B cell (primary cell): ENCODE measurements at regions not wholly inside any gene's neighbourhood (a gene's known extent, or its start where the extent isn't known, plus 50 kb on each side); places are given as distances from the start of the nearest gene placed in this dataset.

Source experiments
- ATAC-seq: fragments of 200-7000 bp; cut with Tn5 transposase; one replicate; pipeline ENCODE4 v1.10.0; 2021; ENCODE audit warnings: low read depth, mild to moderate bottlenecking, moderate number of reproducible peaks, moderate library complexity
- CTCF ChIA-PET: fragments of 350-600 bp; sonication (Branson Sonifier 250); formaldehyde crosslinking; loops from one replicate; lab custom pipeline; 2021; ENCODE audit warnings: antibody characterized with exemption, inconsistent platforms; lab: Charles Lee
- POLR2A ChIA-PET: fragments of 350-600 bp; sonication (Branson Sonifier 250); formaldehyde crosslinking; loops from one replicate; lab custom pipeline; 2021; ENCODE audit warnings: antibody characterized with exemption; lab: Charles Lee
- DNase-seq: peaks from one replicate; pipeline ENCODE4 v3.0.0; 2013
- H2AFZ ChIP-seq: 2 replicates; pipeline ENCODE4 v1.6.1; 2012; ENCODE audit warnings: mild to moderate bottlenecking, low read depth, low read length; ENCODE audit not compliant: insufficient read depth, poor library complexity, severe bottlenecking
- H3K27ac ChIP-seq, 2 donors: 1 replicate in 1 of 2; 2 replicates in 1 of 2; pipeline ENCODE4 v1.5.1; 2012 to 2013; ENCODE audit warnings: low read length in 2 of 2, mild to moderate bottlenecking in 2 of 2, moderate library complexity in 1 of 2
- H3K27me3 ChIP-seq, 4 experiments: fragments of 200-600 bp in 1 of 4; sonication (generic) in 1 of 4; replicated peaks in 1 of 4; 1 replicate in 2 of 4; 2 replicates in 2 of 4; pipeline versions ENCODE4 v1.6.1 to v1.7.0; 2013 to 2016; ENCODE audit warnings: low read length in 3 of 4, mild to moderate bottlenecking in 2 of 4, mixed read lengths in 1 of 4, moderate library complexity in 1 of 4; ENCODE audit not compliant: insufficient read depth in 4 of 4, control insufficient read depth in 3 of 4; ENCODE audit errors: control extremely low read depth in 1 of 4
- H3K36me3 ChIP-seq, 2 experiments: replicated peaks in 1 of 2; 1 replicate in 1 of 2; 2 replicates in 1 of 2; pipeline versions ENCODE4 v1.6.1 to v1.7.1; 2013; ENCODE audit warnings: low read length in 1 of 2; ENCODE audit not compliant: insufficient read depth in 2 of 2, control insufficient read depth in 1 of 2; ENCODE audit errors: control extremely low read depth in 1 of 2, extremely low read depth in 1 of 2
- H3K4me1 ChIP-seq, 2 donors: fragments of 200-600 bp in 1 of 2; sonication (generic) in 1 of 2; 1 replicate in 1 of 2; 2 replicates in 1 of 2; pipeline versions ENCODE4 v1.5.1 to v1.6.1; 2013 to 2017; ENCODE audit warnings: low read length in 2 of 2; ENCODE audit not compliant: control insufficient read depth in 2 of 2, insufficient read depth in 2 of 2
- H3K4me2 ChIP-seq: replicated peaks from 2 replicates; pipeline ENCODE3; 2012; ENCODE audit warnings: mild to moderate bottlenecking, low read depth, low read length; ENCODE audit not compliant: poor library complexity, severe bottlenecking
- H3K4me3 ChIP-seq, 5 experiments: fragments of 200-600 bp in 1 of 5; sonication (generic) in 1 of 5; 1 replicate in 3 of 5; 2 replicates in 2 of 5; pipeline versions ENCODE4 v1.5.1 to v1.7.0; 2011 to 2016; ENCODE audit warnings: low read length in 4 of 5, mild to moderate bottlenecking in 4 of 5, low read depth in 2 of 5, control low read depth in 1 of 5, moderate library complexity in 1 of 5; ENCODE audit not compliant: insufficient read depth in 1 of 5; ENCODE audit errors: control extremely low read depth in 1 of 5, extremely low read depth in 1 of 5
- H3K79me2 ChIP-seq: fragments of 200-600 bp; sonication (generic); one replicate; pipeline ENCODE4 v1.6.0; 2016; ENCODE audit warnings: low read length; ENCODE audit not compliant: control insufficient read depth, insufficient read depth
- H3K9ac ChIP-seq: fragments of 200-600 bp; sonication (generic); 2 replicates; pipeline ENCODE4 v1.6.1; 2017; ENCODE audit warnings: mild to moderate bottlenecking, low read length, moderate library complexity
- H3K9me3 ChIP-seq, 3 donors: one replicate each; pipeline versions ENCODE4 v1.6.1 to v1.7.1; 2013; ENCODE audit warnings: low read length in 2 of 3; ENCODE audit not compliant: control insufficient read depth in 2 of 3, insufficient read depth in 1 of 3; ENCODE audit errors: control extremely low read depth in 1 of 3
- H4K20me1 ChIP-seq: 2 replicates; pipeline ENCODE4 v1.6.0; 2012; ENCODE audit warnings: mild to moderate bottlenecking, low read length; ENCODE audit not compliant: insufficient read depth, control insufficient read depth, poor library complexity, severe bottlenecking
- H3K27ac Mint-ChIP-seq: one replicate; pipeline ENCODE4 v1.8.0; 2021; ENCODE audit warnings: mixed read lengths
- H3K27me3 Mint-ChIP-seq: one replicate; pipeline ENCODE4 v1.8.0; 2021; ENCODE audit warnings: mixed read lengths
- H3K4me1 Mint-ChIP-seq: one replicate; pipeline ENCODE4 v1.8.0; 2021; ENCODE audit warnings: mixed read lengths
- H3K4me3 Mint-ChIP-seq: one replicate; pipeline ENCODE4 v1.8.0; 2021; ENCODE audit warnings: mixed read lengths
- H3K9me3 Mint-ChIP-seq: one replicate; pipeline ENCODE4 v1.8.0; 2022; ENCODE audit warnings: mixed read lengths; ENCODE audit not compliant: insufficient read depth
- EZH2 ChIP-seq: IDR thresholded peaks from 2 replicates; pipeline ENCODE4 v1.6.1; 2012; ENCODE audit warnings: borderline replicate concordance, low read depth, mild to moderate bottlenecking, moderate library complexity, low read length; ENCODE audit not compliant: insufficient read depth, poor library complexity, severe bottlenecking
- WGBS: methylation state at CpG from one replicate; pipeline ENCODE4 v1.1.5; 2013; ENCODE audit warnings: missing lambda C conversion rate; ENCODE audit not compliant: insufficient coverage; 5-methylcytosine and 5-hydroxymethylcytosine counted together
- intact Hi-C: fragments of 100-400 bp; cut with micrococcal nuclease; formaldehyde crosslinking; loops from one replicate; pipeline ENCODE4 v1.10.0; 2022
- TF ChIP-seq, protein P1 (sequence below): fragments of 200-600 bp; IDR thresholded peaks from one replicate; pipeline ENCODE4 v1.8.0; 2022; ENCODE audit warnings: antibody characterized with exemption, mild to moderate bottlenecking

DNA sequence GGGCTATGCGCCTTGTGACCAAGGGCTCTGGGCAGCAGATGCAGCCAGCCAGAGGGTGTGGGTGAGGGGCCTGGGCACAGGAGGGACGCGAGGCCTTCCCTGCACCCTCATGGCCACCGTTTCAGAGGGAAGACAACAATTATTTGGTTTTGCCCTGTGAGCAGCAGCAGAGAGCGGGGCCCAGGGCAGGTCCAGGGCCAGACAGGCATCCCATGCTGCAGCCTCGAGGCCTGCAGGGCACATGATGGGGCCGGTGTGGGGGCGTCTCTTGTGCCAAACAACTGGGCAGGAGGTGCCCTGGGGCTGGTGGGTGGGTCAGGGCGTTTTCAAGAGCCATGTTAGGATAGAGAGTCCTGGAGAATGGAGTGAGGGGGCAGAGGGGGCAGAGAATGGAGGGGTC lies 79.4 kb downstream of the SCGB2B2 start:
- Histone ChIP-seq H3K9me3 (peaks cover 0 to 14% (median 0%) of the 10 kb centered on the region in 3 donors), H3K9ac (no peak overlapping the region), H3K4me3 (no peak overlapping the region), H4K20me1 (no peaks in the 10 kb centered on the region), H3K4me2 (no peak overlapping the region), H3K79me2 (no peaks in the 10 kb centered on the region), H3K27me3 (peaks cover 0 to 3% (median 0%) of the 10 kb centered on the region in 4 experiments), H3K36me3 (no peaks in the 10 kb centered on the region), H3K27ac (no peak overlapping the region), H2AFZ (no peak overlapping the region), H3K4me1 (no peaks in the 10 kb centered on the region)
- no peak for TF ChIP-seq EZH2
- TF ChIP-seq, protein P1, sequence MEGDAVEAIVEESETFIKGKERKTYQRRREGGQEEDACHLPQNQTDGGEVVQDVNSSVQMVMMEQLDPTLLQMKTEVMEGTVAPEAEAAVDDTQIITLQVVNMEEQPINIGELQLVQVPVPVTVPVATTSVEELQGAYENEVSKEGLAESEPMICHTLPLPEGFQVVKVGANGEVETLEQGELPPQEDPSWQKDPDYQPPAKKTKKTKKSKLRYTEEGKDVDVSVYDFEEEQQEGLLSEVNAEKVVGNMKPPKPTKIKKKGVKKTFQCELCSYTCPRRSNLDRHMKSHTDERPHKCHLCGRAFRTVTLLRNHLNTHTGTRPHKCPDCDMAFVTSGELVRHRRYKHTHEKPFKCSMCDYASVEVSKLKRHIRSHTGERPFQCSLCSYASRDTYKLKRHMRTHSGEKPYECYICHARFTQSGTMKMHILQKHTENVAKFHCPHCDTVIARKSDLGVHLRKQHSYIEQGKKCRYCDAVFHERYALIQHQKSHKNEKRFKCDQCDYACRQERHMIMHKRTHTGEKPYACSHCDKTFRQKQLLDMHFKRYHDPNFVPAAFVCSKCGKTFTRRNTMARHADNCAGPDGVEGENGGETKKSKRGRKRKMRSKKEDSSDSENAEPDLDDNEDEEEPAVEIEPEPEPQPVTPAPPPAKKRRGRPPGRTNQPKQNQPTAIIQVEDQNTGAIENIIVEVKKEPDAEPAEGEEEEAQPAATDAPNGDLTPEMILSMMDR, result no peak
- ChIA-PET POLR2A (no interaction called here), CTCF (no interaction called here)
- Mint-ChIP-seq H3K27ac (no peak overlapping the region), H3K4me1 (no peaks in the 10 kb centered on the region), H3K27me3 (no peaks in the 10 kb centered on the region), H3K9me3 (no peaks in the 10 kb centered on the region), H3K4me3 (no peak overlapping the region)
- WGBS, result 79% methylated on average over 9 of the region's 9 CpGs
- intact Hi-C loops, result no loop called here
- ATAC-seq (no peak), DNase-seq (no peak)

DNA sequence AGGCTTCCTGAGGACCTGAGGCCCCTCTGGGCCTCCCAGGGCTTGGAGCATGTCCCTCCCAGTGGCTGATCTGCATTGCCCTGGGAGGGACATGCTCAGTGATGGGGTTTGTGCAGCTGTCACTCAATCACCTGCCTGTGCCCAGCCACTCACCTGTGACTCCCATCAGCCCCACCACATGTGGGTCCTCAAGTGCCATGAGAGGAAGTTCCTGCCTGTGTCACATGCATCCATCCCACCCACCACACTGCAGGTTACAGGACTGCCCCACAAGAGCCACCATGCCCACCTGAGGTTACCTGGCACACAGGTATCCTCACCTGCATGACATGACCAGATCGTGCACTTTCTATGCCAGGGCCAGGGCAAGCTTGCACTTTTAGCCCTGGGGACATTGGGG lies 80.0 kb downstream of the SCGB2B2 start:
- no peak overlapping the region for H3K4me3 ChIP-seq
- no peak for ATAC-seq
- ChIA-PET POLR2A (no interaction called here), CTCF (no interaction called here)
- no peak overlapping the region for H3K27ac Mint-ChIP-seq
- DNase-seq, result no peak
- no peak overlapping the region for H3K9ac ChIP-seq
- H3K4me3 Mint-ChIP-seq, result no peak overlapping the region
- no peaks in the 10 kb centered on the region for H4K20me1 ChIP-seq
- no peaks in the 10 kb centered on the region for H3K9me3 Mint-ChIP-seq
- no peaks in the 10 kb centered on the region for H3K79me2 ChIP-seq
- WGBS, result 100% methylated on average over 1 of the region's 1 CpG
- intact Hi-C loops, result no loop called here
- peaks cover 0 to 14% (median 0%) of the 10 kb centered on the region in 3 donors for H3K9me3 ChIP-seq
- no peaks in the 10 kb centered on the region for H3K4me1 ChIP-seq
- no peaks in the 10 kb centered on the region for H3K4me1 Mint-ChIP-seq
- TF ChIP-seq, protein P1, result no peak
- no peak for TF ChIP-seq EZH2
- no peak overlapping the region for H2AFZ ChIP-seq
- peaks cover 2% of the 10 kb centered on the region for H3K27me3 Mint-ChIP-seq
- no peaks in the 10 kb centered on the region for H3K27me3 ChIP-seq
- H3K27ac ChIP-seq, result no peak overlapping the region
- H3K4me2 ChIP-seq, result no peak overlapping the region
- H3K36me3 ChIP-seq, result no peaks in the 10 kb centered on the region
